Retina (tissue), 1 donor: ENCODE measurements at regions not wholly inside any gene's neighbourhood (a gene's known extent, or its start where the extent isn't known, plus 50 kb on each side); places are given as distances from the start of the nearest gene placed in this dataset.

Experiments used
- DNase-seq: peaks from one replicate; pipeline ENCODE4 v3.0.0-alpha.2; 2016

- DNase-seq, result no peak
These were observed 180.8 kb downstream of the SPRY1 start for GRCh38 chr4:123577225-123577906.

GRCh38 chr4:123578276-123579029, 181.9 kb downstream of the SPRY1 start:
- no peak for DNase-seq

GRCh38 chr4:123579961-123580360, 183.4 kb downstream of the SPRY1 start:
- no peak for DNase-seq

- no peak for DNase-seq
These were observed 184.5 kb downstream of the SPRY1 start for GRCh38 chr4:123580981-123581664.

GRCh38 chr4:123581802-123582201, 185.2 kb downstream of the SPRY1 start:
- no peak for DNase-seq

GRCh38 chr4:123583043-123583442, 186.4 kb downstream of the SPRY1 start:
- DNase-seq, result no peak

- DNase-seq, result no peak
These were observed 188.5 kb downstream of the SPRY1 start for GRCh38 chr4:123585111-123585510.

GRCh38 chr4:123587983-123588494, 191.4 kb downstream of the SPRY1 start:
- DNase-seq, result no peak

GRCh38 chr4:123588631-123589241, 192.1 kb downstream of the SPRY1 start:
- DNase-seq, result no peak

- no peak for DNase-seq
These were observed 192.7 kb downstream of the SPRY1 start for GRCh38 chr4:123589301-123589700.

GRCh38 chr4:123591875-123592274, 195.3 kb downstream of the SPRY1 start:
- DNase-seq, result no peak

- no peak for DNase-seq
These were observed 197.1 kb downstream of the SPRY1 start for GRCh38 chr4:123593655-123594054.

- no peak for DNase-seq
These were observed 200.2 kb downstream of the SPRY1 start for GRCh38 chr4:123596805-123597204.

- DNase-seq, result no peak
These were observed 201.0 kb downstream of the SPRY1 start for GRCh38 chr4:123597586-123597985.

- DNase-seq, result no peak
These were observed 201.7 kb downstream of the SPRY1 start for GRCh38 chr4:123598331-123598730.

- no peak for DNase-seq
These were observed 202.7 kb downstream of the SPRY1 start for GRCh38 chr4:123599061-123599919.

- DNase-seq, result peak; percentile 48
These were observed 203.6 kb downstream of the SPRY1 start for GRCh38 chr4:123599920-123600810.

- no peak for DNase-seq
These were observed 204.7 kb downstream of the SPRY1 start for GRCh38 chr4:123600987-123601904.

- DNase-seq, result no peak
These were observed 205.4 kb downstream of the SPRY1 start for GRCh38 chr4:123602007-123602406.

- no peak for DNase-seq
These were observed 206.6 kb downstream of the SPRY1 start for GRCh38 chr4:123603165-123603564.
